ENCODE measurements at regions not wholly inside any gene's neighbourhood (a gene's known extent, or its start where the extent isn't known, plus 50 kb on each side); places are given as distances from the start of the nearest gene placed in this dataset.

- no peak for ATAC-seq
- intact Hi-C loops (cut with DNase I, micrococcal nuclease): no loop called here
- DNase-seq: no peak
Observed at GRCh38 chr13:50094615-50095293, 79.5 kb downstream of the KCNRG start.

- DNase-seq: no peak
Observed at GRCh38 chr13:50098693-50099092, 83.4 kb downstream of the KCNRG start.

GRCh38 chr13:50099473-50099872, 84.2 kb downstream of the KCNRG start:
- ATAC-seq (peak; percentile 7), DNase-seq (no peak)
- intact Hi-C loops (cut with DNase I, micrococcal nuclease): no loop called here

More at GRCh38 chr13:50098693-50099092, 83.4 kb downstream of the KCNRG start:
- ATAC-seq: no peak
- intact Hi-C loops (cut with DNase I, micrococcal nuclease): no loop called here

- ATAC-seq: no peak
- no peak for DNase-seq
- intact Hi-C loops (cut with DNase I, micrococcal nuclease): no loop called here
Observed at GRCh38 chr13:50101590-50101989, 86.3 kb downstream of the KCNRG start.

GRCh38 chr13:50104493-50104892, 89.2 kb downstream of the KCNRG start:
- intact Hi-C loops (cut with DNase I, micrococcal nuclease): no loop called here
- DNase-seq (no peak), ATAC-seq (no peak)

GRCh38 chr13:50106559-50106958, 91.3 kb downstream of the KCNRG start:
- intact Hi-C loops (cut with DNase I, micrococcal nuclease): no loop called here
- ATAC-seq (peak; percentile 55), DNase-seq (no peak)

- DNase-seq (no peak), ATAC-seq (no peak)
- intact Hi-C loops (cut with DNase I, micrococcal nuclease): no loop called here
Observed at GRCh38 chr13:50107205-50107604, 92.0 kb downstream of the KCNRG start.

- DNase-seq (no peak), ATAC-seq (no peak)
- intact Hi-C loops (cut with DNase I, micrococcal nuclease): no loop called here
Observed at GRCh38 chr13:50114961-50115360, 99.7 kb downstream of the KCNRG start.

- intact Hi-C loops (cut with DNase I, micrococcal nuclease): no loop called here
- ATAC-seq (no peak), DNase-seq (no peak)
Observed at GRCh38 chr13:50115695-50116094, 100.5 kb downstream of the KCNRG start.

- DNase-seq: no peak
- ATAC-seq: no peak
- intact Hi-C loops (cut with DNase I, micrococcal nuclease): no loop called here
Observed at GRCh38 chr13:50116430-50116973, 101.3 kb downstream of the KCNRG start.

GRCh38 chr13:50119591-50119990, 104.3 kb downstream of the KCNRG start:
- intact Hi-C loops (cut with DNase I, micrococcal nuclease): no loop called here
- ATAC-seq: no peak
- no peak for DNase-seq

GRCh38 chr13:50122455-50122854, 107.2 kb downstream of the KCNRG start:
- ATAC-seq: no peak
- intact Hi-C loops (cut with DNase I, micrococcal nuclease): loop anchor here in 1 of 2 donors (5.0 to 10.0 kb wide), 2 partner anchors 40 to 128 kb away; partner anchors contain the start of gene TRIM13

GRCh38 chr13:50123002-50123401, 107.8 kb downstream of the KCNRG start:
- intact Hi-C loops (cut with DNase I, micrococcal nuclease): loop anchor here in 1 of 2 donors (5.0 to 10.0 kb wide), 2 partner anchors 41 to 128 kb away; partner anchors contain the start of gene TRIM13
- peak in 1 of 2 donors; percentile 19 for DNase-seq

More at GRCh38 chr13:50122455-50122854, 107.2 kb downstream of the KCNRG start:
- DNase-seq: no peak

GRCh38 chr13:50123515-50123861, 108.2 kb downstream of the KCNRG start:
- ATAC-seq (no peak), DNase-seq (no peak)
- intact Hi-C loops (cut with DNase I, micrococcal nuclease): loop anchor here in 1 of 2 donors (5.0 to 10.0 kb wide), 2 partner anchors 41 to 129 kb away; partner anchors contain the start of gene TRIM13

More at GRCh38 chr13:50123002-50123401, 107.8 kb downstream of the KCNRG start:
- ATAC-seq: no peak

GRCh38 chr13:50123862-50124535, 108.8 kb downstream of the KCNRG start:
- intact Hi-C loops (cut with DNase I, micrococcal nuclease): loop anchor here in 1 of 2 donors (5.0 to 10.0 kb wide), 2 partner anchors 42 to 129 kb away; partner anchors contain the start of gene TRIM13
- DNase-seq (peak; percentile 79 to 96), ATAC-seq (peak; percentile 75)

- intact Hi-C loops (cut with DNase I, micrococcal nuclease): loop anchor here (5.0 to 10.0 kb wide), 2 partner anchors 42 to 130 kb away; partner anchors contain the start of gene TRIM13 (in 1 of the 2)
- DNase-seq: peak in 1 of 2 donors; percentile 98
- peak; percentile 22 for ATAC-seq
Observed at GRCh38 chr13:50124536-50125303, 109.5 kb downstream of the KCNRG start.

GRCh38 chr13:50125304-50125553, 110.0 kb downstream of the KCNRG start:
- ATAC-seq: peak; percentile 13
- DNase-seq: no peak
- intact Hi-C loops (cut with DNase I, micrococcal nuclease): loop anchor here (5.0 to 10.0 kb wide), 2 partner anchors 43 to 130 kb away; partner anchors contain the start of gene TRIM13 (in 1 of the 2)

GRCh38 chr13:50125554-50126262, 110.5 kb downstream of the KCNRG start:
- ATAC-seq (peak; percentile 63), DNase-seq (peak; percentile 95 to 97)
- intact Hi-C loops (cut with DNase I, micrococcal nuclease): loop anchor here (5.0 to 10.0 kb wide), 2 partner anchors 43 to 131 kb away; partner anchors contain the start of gene TRIM13 (in 1 of the 2)

Data from left colon (tissue), 2 donors.